ENCODE measurements at regions not wholly inside any gene's neighbourhood (a gene's known extent, or its start where the extent isn't known, plus 50 kb on each side); places are given as distances from the start of the nearest gene placed in this dataset.

- no peak for TF ChIP-seq POLR2A (IDR thresholded peaks at IDR 0.05)
- no peak for TF ChIP-seq POLR2AphosphoS5 (IDR thresholded peaks at IDR 0.05)
- TF ChIP-seq CTCF (IDR thresholded peaks at IDR 0.05 in 8 of 11, conservative IDR thresholded peaks at IDR 0.05 in 3 of 11) = no peak
- intact Hi-C loops (cut with DNase I; ENCODE audit: low total_unique reads) = no loop called here
- no peak overlapping the region for H3K27ac ChIP-seq
- H3K4me1 ChIP-seq = no peaks in the 10 kb centered on the region
- DNase-seq = no peak
- H3K9me3 ChIP-seq = peaks cover 0 to 4% (median 0%) of the 10 kb centered on the region in 8 donors
- H3K4me3 ChIP-seq = no peak overlapping the region
- no peaks in the 10 kb centered on the region for H3K36me3 ChIP-seq
- H3K27me3 ChIP-seq (replicated peaks in 1 of 7) = no peaks in the 10 kb centered on the region
- 69 to 81% (median 73%) methylated on average over 6 of the region's 6 CpGs for WGBS, 5 donors
Observed at GRCh38 chr4:181950372-181951127, 292.7 kb upstream of the TENM3 start.

- peaks cover 0 to 4% (median 0%) of the 10 kb centered on the region in 8 donors for H3K9me3 ChIP-seq
- no peaks in the 10 kb centered on the region for H3K36me3 ChIP-seq
- no peak overlapping the region for H3K4me3 ChIP-seq
- no peak overlapping the region for H3K27ac ChIP-seq
- H3K27me3 ChIP-seq (replicated peaks in 1 of 7) = no peaks in the 10 kb centered on the region
- no peak for DNase-seq
- WGBS, 5 donors = 84 to 96% (median 90%) methylated on average over 3 of the region's 3 CpGs
- intact Hi-C loops (cut with DNase I; ENCODE audit: low total_unique reads) = no loop called here
- TF ChIP-seq CTCF (IDR thresholded peaks at IDR 0.05 in 8 of 11, conservative IDR thresholded peaks at IDR 0.05 in 3 of 11) (no peak), POLR2A (IDR thresholded peaks at IDR 0.05) (no peak), POLR2AphosphoS5 (IDR thresholded peaks at IDR 0.05) (no peak)
- no peaks in the 10 kb centered on the region for H3K4me1 ChIP-seq
Observed at GRCh38 chr4:181951265-181951664, 291.9 kb upstream of the TENM3 start.

GRCh38 chr4:181952478-181952877 is 290.7 kb upstream of the TENM3 start:
- Histone ChIP-seq H3K4me3 (no peak overlapping the region), H3K9me3 (peaks cover 0 to 4% (median 0%) of the 10 kb centered on the region in 8 donors), H3K36me3 (no peaks in the 10 kb centered on the region), H3K27me3 (replicated peaks in 1 of 7) (no peaks in the 10 kb centered on the region), H3K27ac (no peak overlapping the region), H3K4me1 (peaks cover 0 to 5% (median 0%) of the 10 kb centered on the region in 6 donors)
- DNase-seq = no peak
- 67 to 74% (median 71%) methylated on average over 7 of the region's 7 CpGs for WGBS, 5 donors
- TF ChIP-seq POLR2AphosphoS5 (IDR thresholded peaks at IDR 0.05) = no peak
- no peak for TF ChIP-seq POLR2A (IDR thresholded peaks at IDR 0.05)
- TF ChIP-seq CTCF (IDR thresholded peaks at IDR 0.05 in 8 of 11, conservative IDR thresholded peaks at IDR 0.05 in 3 of 11) = no peak
- intact Hi-C loops (cut with DNase I; ENCODE audit: low total_unique reads) = no loop called here

GRCh38 chr4:181956512-181956911 is 286.7 kb upstream of the TENM3 start:
- H3K27me3 ChIP-seq (replicated peaks in 1 of 7) = no peaks in the 10 kb centered on the region
- peaks cover 0 to 5% (median 0%) of the 10 kb centered on the region in 6 donors for H3K4me1 ChIP-seq
- intact Hi-C loops (cut with DNase I; ENCODE audit: low total_unique reads) = no loop called here
- H3K27ac ChIP-seq = no peak overlapping the region
- no peaks in the 10 kb centered on the region for H3K36me3 ChIP-seq
- WGBS, 5 donors = 63 to 76% (median 74%) methylated on average over 3 of the region's 3 CpGs
- no peak overlapping the region for H3K4me3 ChIP-seq
- no peak for TF ChIP-seq POLR2AphosphoS5 (IDR thresholded peaks at IDR 0.05)
- TF ChIP-seq POLR2A (IDR thresholded peaks at IDR 0.05) = no peak
- no peak for TF ChIP-seq CTCF (IDR thresholded peaks at IDR 0.05 in 8 of 11, conservative IDR thresholded peaks at IDR 0.05 in 3 of 11)
- H3K9me3 ChIP-seq = no peaks in the 10 kb centered on the region
- no peak for DNase-seq
